HCT116 (cell line): ENCODE measurements at regions not wholly inside any gene's neighbourhood (a gene's known extent, or its start where the extent isn't known, plus 50 kb on each side); places are given as distances from the start of the nearest gene placed in this dataset.

Experiments
- ATAC-seq: fragments of 200-7000 bp; cut with Tn5 transposase; 2 replicates; pipeline ENCODE4 v1.9.1; 2020; ENCODE audit warnings: mild to moderate bottlenecking, moderate library complexity
- BruUV-seq: library from RNA; stranded (reverse); fragments of 400-500 nt; replicated peaks from 2 replicates; lab custom pipeline; 2021; lab: Mats Ljungman, UMichigan
- CTCF ChIA-PET: fragments of 300-600 bp; sonication (Branson Sonifier 250); formaldehyde crosslinking; loops from one replicate; lab custom pipeline; 2021; ENCODE audit warnings: antibody characterized with exemption; lab: Charles Lee
- POLR2A ChIA-PET: fragments of 300-600, 350-600 bp; sonication (Branson Sonifier 250); formaldehyde crosslinking; loops from one replicate; lab custom pipeline; 2021; ENCODE audit warnings: antibody characterized with exemption; lab: Charles Lee
- RAD21 ChIA-PET, 2 experiments: fragments of 300-600 bp; sonication (Branson Sonifier 250); formaldehyde crosslinking; loops; one replicate each; lab custom pipeline; 2023; ENCODE audit warnings: low total read pairs in 2 of 2; ENCODE audit not compliant: uncharacterized antibody in 2 of 2, unreplicated experiment in 2 of 2, low non-redundant PET in 1 of 2; lab: Charles Lee
- DNase-seq: peaks from one replicate; pipeline ENCODE4 v3.0.0-alpha.2; 2010; ENCODE audit warnings: low read depth, low spot score
- H2AFZ ChIP-seq: fragments of 200-600 bp; shearing (Covaris generic), sonication (generic); 2 replicates; pipeline ENCODE4 v1.6.1; 2017; ENCODE audit warnings: low read depth, mixed run types, mixed read lengths, antibody characterized with exemption, low read length; ENCODE audit not compliant: poor library complexity, severe bottlenecking
- H3K27ac ChIP-seq: 2 replicates; pipeline ENCODE4 v1.5.1; 2012; ENCODE audit warnings: low read depth, low read length
- H3K27me3 ChIP-seq: fragments of 200-600 bp; sonication (generic); 2 replicates; pipeline ENCODE4 v1.6.1; 2016; ENCODE audit warnings: mixed run types, low read length, mixed read lengths; ENCODE audit not compliant: insufficient read depth
- H3K36me3 ChIP-seq, 2 experiments: fragments of 200-500 bp in 1 of 2; fragments of 200-600 bp in 1 of 2; sonication (Bioruptor generic) in 1 of 2; sonication (generic) in 1 of 2; 2 replicates each; pipeline versions ENCODE4 v1.5.1 to v1.6.1; 2014 to 2016; ENCODE audit warnings: low read length in 2 of 2, inconsistent platforms in 1 of 2, mixed read lengths in 1 of 2, mixed run types in 1 of 2; ENCODE audit not compliant: insufficient read depth in 2 of 2, control insufficient read depth in 1 of 2
- H3K4me1 ChIP-seq, 2 experiments: fragments of 200-600 bp in 1 of 2; sonication (generic) in 1 of 2; 2 replicates each; pipeline versions ENCODE4 v1.5.1 to v1.6.1; 2012 to 2017; ENCODE audit warnings: low read length in 2 of 2, inconsistent platforms in 1 of 2, mild to moderate bottlenecking in 1 of 2, mixed read lengths in 1 of 2, mixed run types in 1 of 2, moderate library complexity in 1 of 2; ENCODE audit not compliant: insufficient read depth in 2 of 2, control insufficient read depth in 1 of 2
- H3K4me2 ChIP-seq: fragments of 200-600 bp; sonication (generic); 2 replicates; pipeline ENCODE4 v1.6.1; 2017; ENCODE audit warnings: mixed run types, low read length, mixed read lengths
- H3K4me3 ChIP-seq, 2 experiments: fragments of 200-600 bp in 1 of 2; sonication (generic) in 1 of 2; replicated peaks in 1 of 2; 2 replicates each; pipeline ENCODE4 v1.5.1; 2011 to 2016; ENCODE audit warnings: low read length in 2 of 2, control low read depth in 1 of 2, low read depth in 1 of 2, mild to moderate bottlenecking in 1 of 2, mixed read lengths in 1 of 2, mixed run types in 1 of 2
- H3K79me2 ChIP-seq: fragments of 200-600 bp; sonication (generic); 2 replicates; pipeline ENCODE4 v1.6.1; 2017; ENCODE audit warnings: mild to moderate bottlenecking, mixed run types, low read length, moderate library complexity, mixed read lengths; ENCODE audit not compliant: insufficient read depth
- H3K9ac ChIP-seq: fragments of 200-600 bp; sonication (generic); 2 replicates; pipeline ENCODE4 v1.6.1; 2016; ENCODE audit warnings: low read length, mixed read lengths
- H3K9me2 ChIP-seq: fragments of 200-600 bp; sonication (generic), shearing (Covaris generic); 2 replicates; pipeline ENCODE4 v1.6.1; 2017; ENCODE audit warnings: mixed run types, mild to moderate bottlenecking, moderate library complexity; ENCODE audit not compliant: insufficient read depth
- H3K9me3 ChIP-seq, 2 experiments: fragments of 200-500 bp in 1 of 2; fragments of 200-600 bp in 1 of 2; sonication (Bioruptor generic) in 1 of 2; sonication (generic) in 1 of 2; 2 replicates each; pipeline ENCODE4 v1.6.1; 2014 to 2017; ENCODE audit warnings: low read length in 2 of 2, mixed read lengths in 2 of 2, inconsistent platforms in 1 of 2, low read depth in 1 of 2, mild to moderate bottlenecking in 1 of 2, mixed run types in 1 of 2, moderate library complexity in 1 of 2; ENCODE audit not compliant: control insufficient read depth in 1 of 2, insufficient read depth in 1 of 2
- H4K20me1 ChIP-seq: fragments of 200-600 bp; sonication (generic), shearing (Covaris generic); 2 replicates; pipeline ENCODE4 v1.6.1; 2017; ENCODE audit warnings: mixed run types, mild to moderate bottlenecking, moderate library complexity; ENCODE audit not compliant: insufficient read depth
- CEBPB ChIP-seq: IDR thresholded peaks from 2 replicates; pipeline ENCODE4 v1.6.1; 2012; ENCODE audit warnings: low read depth
- EZH2 ChIP-seq: fragments of 200-600 bp; sonication (generic); IDR thresholded peaks from 2 replicates; pipeline ENCODE4 v1.6.1; 2017; ENCODE audit warnings: antibody characterized with exemption, mixed run types
- EZH2phosphoT487 ChIP-seq: fragments of 200-600 bp; IDR thresholded peaks from 2 replicates; pipeline ENCODE4 v1.6.1; 2018; ENCODE audit warnings: antibody characterized with exemption, borderline replicate concordance
- FOSL1 ChIP-seq: IDR thresholded peaks from 2 replicates; pipeline ENCODE4 v1.6.1; 2012; ENCODE audit warnings: low read depth
- MAX ChIP-seq: IDR thresholded peaks from 2 replicates; pipeline ENCODE4 v1.6.1; 2012
- RAD21 ChIP-seq: IDR thresholded peaks from 2 replicates; pipeline ENCODE4 v1.6.1; 2012; ENCODE audit warnings: low read depth, mild to moderate bottlenecking
- SIN3A ChIP-seq: IDR thresholded peaks from 2 replicates; pipeline ENCODE4 v1.6.1; 2012; ENCODE audit warnings: low read depth
- TCF7L2 ChIP-seq: IDR thresholded peaks from 2 replicates; pipeline ENCODE4 v1.7.0; 2011; ENCODE audit warnings: borderline replicate concordance, inconsistent platforms; ENCODE audit not compliant: insufficient read depth, insufficient read length; ENCODE audit errors: extremely low read depth
- YY1 ChIP-seq: IDR thresholded peaks from 2 replicates; pipeline ENCODE4 v1.6.1; 2011; ENCODE audit warnings: low read length, low read depth, moderate library complexity, mild to moderate bottlenecking; ENCODE audit not compliant: insufficient replicate concordance; ENCODE audit errors: extremely low read depth
- ZFX ChIP-seq: fragments of 450-650 bp; IDR thresholded peaks from 2 replicates; pipeline ENCODE4 v1.6.1; 2017
- ZNF274 ChIP-seq: fragments of 200-500 bp; sonication (Bioruptor generic); IDR thresholded peaks from 2 replicates; pipeline ENCODE4 v1.6.1; 2014; ENCODE audit warnings: mild to moderate bottlenecking, low read depth, low read length, inconsistent platforms
- intact Hi-C: fragments of 100-400 bp; cut with micrococcal nuclease; formaldehyde crosslinking; loops from 2 replicates; pipeline ENCODE4 v1.10.0; 2022
- TF ChIP-seq, protein P1 (sequence below): IDR thresholded peaks from 2 replicates; pipeline ENCODE4 v1.6.1; 2011; ENCODE audit warnings: mild to moderate bottlenecking, low read length, moderate library complexity; ENCODE audit not compliant: insufficient replicate concordance; ENCODE audit errors: extremely low read depth
- TF ChIP-seq, protein P2 (sequence below), 3 experiments: fragments of 200-600 bp in 1 of 3; sonication (generic) in 1 of 3; IDR thresholded peaks in 2 of 3; conservative IDR thresholded peaks in 1 of 3; 2 replicates each; pipeline ENCODE4 v1.5.1; 2012 to 2017; ENCODE audit warnings: low read depth in 2 of 3, low read length in 2 of 3, antibody characterized with exemption in 1 of 3, borderline replicate concordance in 1 of 3, control low read depth in 1 of 3, mild to moderate bottlenecking in 1 of 3, mixed read lengths in 1 of 3, mixed run types in 1 of 3, moderate library complexity in 1 of 3; ENCODE audit not compliant: insufficient read depth in 1 of 3

- TF ChIP-seq, protein P1, sequence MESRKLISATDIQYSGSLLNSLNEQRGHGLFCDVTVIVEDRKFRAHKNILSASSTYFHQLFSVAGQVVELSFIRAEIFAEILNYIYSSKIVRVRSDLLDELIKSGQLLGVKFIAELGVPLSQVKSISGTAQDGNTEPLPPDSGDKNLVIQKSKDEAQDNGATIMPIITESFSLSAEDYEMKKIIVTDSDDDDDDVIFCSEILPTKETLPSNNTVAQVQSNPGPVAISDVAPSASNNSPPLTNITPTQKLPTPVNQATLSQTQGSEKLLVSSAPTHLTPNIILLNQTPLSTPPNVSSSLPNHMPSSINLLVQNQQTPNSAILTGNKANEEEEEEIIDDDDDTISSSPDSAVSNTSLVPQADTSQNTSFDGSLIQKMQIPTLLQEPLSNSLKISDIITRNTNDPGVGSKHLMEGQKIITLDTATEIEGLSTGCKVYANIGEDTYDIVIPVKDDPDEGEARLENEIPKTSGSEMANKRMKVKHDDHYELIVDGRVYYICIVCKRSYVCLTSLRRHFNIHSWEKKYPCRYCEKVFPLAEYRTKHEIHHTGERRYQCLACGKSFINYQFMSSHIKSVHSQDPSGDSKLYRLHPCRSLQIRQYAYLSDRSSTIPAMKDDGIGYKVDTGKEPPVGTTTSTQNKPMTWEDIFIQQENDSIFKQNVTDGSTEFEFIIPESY: no peak
- TF ChIP-seq TCF7L2 (no peak), ZFX (no peak), EZH2phosphoT487 (no peak), YY1 (no peak), RAD21 (no peak), CEBPB (no peak)
Measured at GRCh38 chr2:45128580-45128997, 119.3 kb upstream of the SIX2 start (continued).

GRCh38 chr2:45127891-45128290 is 118.6 kb upstream of the SIX2 start:
- POLR2A ChIA-PET: no interaction called here
- TF ChIP-seq ZNF274 (no peak), SIN3A (no peak), MAX (no peak), ZFX (no peak; the same call in 1 of the 2 replicates), FOSL1 (no peak), RAD21 (no peak), EZH2 (no peak), EZH2phosphoT487 (no peak)
- TF ChIP-seq, protein P2, sequence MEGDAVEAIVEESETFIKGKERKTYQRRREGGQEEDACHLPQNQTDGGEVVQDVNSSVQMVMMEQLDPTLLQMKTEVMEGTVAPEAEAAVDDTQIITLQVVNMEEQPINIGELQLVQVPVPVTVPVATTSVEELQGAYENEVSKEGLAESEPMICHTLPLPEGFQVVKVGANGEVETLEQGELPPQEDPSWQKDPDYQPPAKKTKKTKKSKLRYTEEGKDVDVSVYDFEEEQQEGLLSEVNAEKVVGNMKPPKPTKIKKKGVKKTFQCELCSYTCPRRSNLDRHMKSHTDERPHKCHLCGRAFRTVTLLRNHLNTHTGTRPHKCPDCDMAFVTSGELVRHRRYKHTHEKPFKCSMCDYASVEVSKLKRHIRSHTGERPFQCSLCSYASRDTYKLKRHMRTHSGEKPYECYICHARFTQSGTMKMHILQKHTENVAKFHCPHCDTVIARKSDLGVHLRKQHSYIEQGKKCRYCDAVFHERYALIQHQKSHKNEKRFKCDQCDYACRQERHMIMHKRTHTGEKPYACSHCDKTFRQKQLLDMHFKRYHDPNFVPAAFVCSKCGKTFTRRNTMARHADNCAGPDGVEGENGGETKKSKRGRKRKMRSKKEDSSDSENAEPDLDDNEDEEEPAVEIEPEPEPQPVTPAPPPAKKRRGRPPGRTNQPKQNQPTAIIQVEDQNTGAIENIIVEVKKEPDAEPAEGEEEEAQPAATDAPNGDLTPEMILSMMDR (IDR thresholded peaks at IDR 0.05 in 2 of 3, conservative IDR thresholded peaks at IDR 0.05 in 1 of 3; ENCODE audit: borderline replicate concordance in 1 of 3, insufficient read depth in 1 of 3, low read depth in 2 of 3, low read length in 2 of 3): no peak
- TF ChIP-seq, all 23 proteins: peak for 0
- Histone ChIP-seq H3K27ac (no peak overlapping the region), H3K79me2 (no peaks in the 10 kb centered on the region), H3K36me3 (no peaks in the 10 kb centered on the region), H3K4me3 (no peak overlapping the region), H2AFZ (no peak overlapping the region), H3K9me2 (no peaks in the 10 kb centered on the region), H3K9ac (no peak overlapping the region), H3K4me1 (peaks cover 0 to 7% of the 10 kb centered on the region in 2 experiments; a peak in 1 of 4 replicates), H3K4me2 (no peak overlapping the region), H3K9me3 (no peaks in the 10 kb centered on the region), H3K27me3 (no peaks in the 10 kb centered on the region), H4K20me1 (no peaks in the 10 kb centered on the region)
- DNase-seq: no peak
- no peak for ATAC-seq
- ChIA-PET RAD21 (no interaction called here), CTCF (no interaction called here)
- BruUV-seq: no TSS peak
- intact Hi-C loops: no loop called here
